ENCODE measurements at regions not wholly inside any gene's neighbourhood (a gene's known extent, or its start where the extent isn't known, plus 50 kb on each side); places are given as distances from the start of the nearest gene placed in this dataset.

DNA sequence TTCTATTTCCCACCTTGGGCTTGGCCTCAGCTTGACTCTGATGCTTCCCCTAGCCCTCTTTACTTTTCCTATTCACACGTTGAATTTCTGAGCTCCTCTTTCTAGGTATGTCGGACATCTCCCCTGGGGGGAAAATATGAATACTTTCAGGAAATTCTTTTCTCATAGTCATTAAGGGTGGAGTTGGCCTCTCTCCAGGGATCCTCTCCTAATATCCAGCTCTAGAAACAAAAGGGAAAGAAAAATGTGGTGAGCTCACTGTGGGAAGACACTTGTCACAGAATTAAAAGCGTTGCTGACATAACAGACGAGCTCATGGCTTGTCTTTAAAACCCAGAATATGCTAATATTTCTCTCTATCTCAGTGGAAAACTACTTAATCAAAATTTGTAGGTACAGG is 132.7 kb upstream of the MEX3C start:
- no peaks in the 10 kb centered on the region for H3K27me3 ChIP-seq (replicated peaks; ENCODE audit: insufficient read depth, low read length)
- H2AFZ ChIP-seq (ENCODE audit: low read length) = no peak overlapping the region
- H3F3A ChIP-seq (ENCODE audit: insufficient read depth, low read length) = no peaks in the 10 kb centered on the region
- TF ChIP-seq EZH2 (optimal IDR thresholded peaks at IDR 0.05; ENCODE audit: low read depth, low read length) (no peak), EZH2phosphoT487 (IDR thresholded peaks at IDR 0.05; ENCODE audit: low read length) (no peak)
- TF ChIP-seq, protein P1, sequence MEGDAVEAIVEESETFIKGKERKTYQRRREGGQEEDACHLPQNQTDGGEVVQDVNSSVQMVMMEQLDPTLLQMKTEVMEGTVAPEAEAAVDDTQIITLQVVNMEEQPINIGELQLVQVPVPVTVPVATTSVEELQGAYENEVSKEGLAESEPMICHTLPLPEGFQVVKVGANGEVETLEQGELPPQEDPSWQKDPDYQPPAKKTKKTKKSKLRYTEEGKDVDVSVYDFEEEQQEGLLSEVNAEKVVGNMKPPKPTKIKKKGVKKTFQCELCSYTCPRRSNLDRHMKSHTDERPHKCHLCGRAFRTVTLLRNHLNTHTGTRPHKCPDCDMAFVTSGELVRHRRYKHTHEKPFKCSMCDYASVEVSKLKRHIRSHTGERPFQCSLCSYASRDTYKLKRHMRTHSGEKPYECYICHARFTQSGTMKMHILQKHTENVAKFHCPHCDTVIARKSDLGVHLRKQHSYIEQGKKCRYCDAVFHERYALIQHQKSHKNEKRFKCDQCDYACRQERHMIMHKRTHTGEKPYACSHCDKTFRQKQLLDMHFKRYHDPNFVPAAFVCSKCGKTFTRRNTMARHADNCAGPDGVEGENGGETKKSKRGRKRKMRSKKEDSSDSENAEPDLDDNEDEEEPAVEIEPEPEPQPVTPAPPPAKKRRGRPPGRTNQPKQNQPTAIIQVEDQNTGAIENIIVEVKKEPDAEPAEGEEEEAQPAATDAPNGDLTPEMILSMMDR (IDR thresholded peaks at IDR 0.05; ENCODE audit: low read length) = no peak
- no peak for DNase-seq
- H3K27ac ChIP-seq (ENCODE audit: low read length) = no peak overlapping the region
- no peaks in the 10 kb centered on the region for H3K4me1 ChIP-seq (ENCODE audit: low read length)
- no peak overlapping the region for H3K4me3 ChIP-seq (ENCODE audit: low read length)
- no peaks in the 10 kb centered on the region for H3K79me2 ChIP-seq (ENCODE audit: low read length)
- no peaks in the 10 kb centered on the region for H3K9me2 ChIP-seq (replicated peaks; ENCODE audit: insufficient read depth, low read length)
- H4K20me1 ChIP-seq (ENCODE audit: insufficient read depth, low read length) = no peaks in the 10 kb centered on the region
- H3K9me3 ChIP-seq (replicated peaks; ENCODE audit: insufficient read depth, low read length) = no peaks in the 10 kb centered on the region
- H3K36me3 ChIP-seq (replicated peaks; ENCODE audit: insufficient read depth, low read length) = no peaks in the 10 kb centered on the region
- no peak overlapping the region for H3K4me2 ChIP-seq (ENCODE audit: low read depth, low read length)
- no peak overlapping the region for H3K9ac ChIP-seq (ENCODE audit: low read length)

DNA sequence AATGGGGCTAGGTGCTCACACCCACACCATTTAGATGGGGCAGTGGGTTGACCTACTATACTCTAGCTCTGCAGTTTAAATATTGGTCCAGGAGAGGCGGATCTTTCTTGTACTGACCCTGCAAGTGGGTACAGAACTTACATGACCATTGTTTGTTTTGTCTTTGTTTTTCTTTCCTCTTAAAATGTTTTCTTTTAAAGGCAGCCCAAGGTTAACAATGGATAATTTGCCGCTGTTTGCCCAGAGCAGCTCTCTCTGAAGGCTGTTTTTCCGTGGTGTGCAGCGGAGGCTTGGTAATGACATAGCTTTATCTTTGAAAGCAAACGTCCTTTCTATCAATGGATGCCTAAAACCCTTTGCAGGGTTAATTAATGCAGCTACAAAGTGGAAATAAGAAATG is 133.3 kb upstream of the MEX3C start:
- TF ChIP-seq EZH2phosphoT487 (IDR thresholded peaks at IDR 0.05; ENCODE audit: low read length) = no peak
- TF ChIP-seq, protein P1 (IDR thresholded peaks at IDR 0.05; ENCODE audit: low read length) = no peak
- TF ChIP-seq EZH2 (optimal IDR thresholded peaks at IDR 0.05; ENCODE audit: low read depth, low read length) = no peak
- no peaks in the 10 kb centered on the region for H3K9me2 ChIP-seq (replicated peaks; ENCODE audit: insufficient read depth, low read length)
- no peaks in the 10 kb centered on the region for H3K4me1 ChIP-seq (ENCODE audit: low read length)
- no peaks in the 10 kb centered on the region for H3K9me3 ChIP-seq (replicated peaks; ENCODE audit: insufficient read depth, low read length)
- H4K20me1 ChIP-seq (ENCODE audit: insufficient read depth, low read length) = no peaks in the 10 kb centered on the region
- H3F3A ChIP-seq (ENCODE audit: insufficient read depth, low read length) = no peaks in the 10 kb centered on the region
- no peak overlapping the region for H3K27ac ChIP-seq (ENCODE audit: low read length)
- H3K27me3 ChIP-seq (replicated peaks; ENCODE audit: insufficient read depth, low read length) = no peaks in the 10 kb centered on the region
- DNase-seq = no peak
- no peak overlapping the region for H3K9ac ChIP-seq (ENCODE audit: low read length)
- H3K36me3 ChIP-seq (replicated peaks; ENCODE audit: insufficient read depth, low read length) = no peaks in the 10 kb centered on the region
- no peak overlapping the region for H3K4me2 ChIP-seq (ENCODE audit: low read depth, low read length)
- no peak overlapping the region for H3K4me3 ChIP-seq (ENCODE audit: low read length)
- no peaks in the 10 kb centered on the region for H3K79me2 ChIP-seq (ENCODE audit: low read length)
- H2AFZ ChIP-seq (ENCODE audit: low read length) = no peak overlapping the region

DNA sequence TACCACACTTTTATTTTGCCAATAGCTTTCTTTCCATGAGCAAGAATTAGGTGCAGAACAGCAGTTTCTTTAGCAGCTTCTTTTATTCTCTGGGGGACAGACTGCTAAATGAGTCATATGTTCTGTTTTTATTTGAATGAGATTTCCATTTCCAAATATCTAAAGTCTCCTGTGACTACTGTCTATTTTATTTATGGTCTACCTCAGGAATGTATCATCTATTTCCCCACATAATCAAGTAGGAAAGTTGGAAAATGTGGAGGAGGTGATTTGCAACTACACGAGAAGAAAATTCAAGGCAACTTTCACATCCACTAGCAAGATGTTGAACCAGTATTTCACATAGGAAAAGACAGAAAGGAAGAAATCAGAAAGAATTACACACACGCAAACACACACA is 139.9 kb upstream of the MEX3C start:
- no peaks in the 10 kb centered on the region for H3F3A ChIP-seq (ENCODE audit: insufficient read depth, low read length)
- no peaks in the 10 kb centered on the region for H3K36me3 ChIP-seq (replicated peaks; ENCODE audit: insufficient read depth, low read length)
- H3K4me2 ChIP-seq (ENCODE audit: low read depth, low read length) = no peak overlapping the region
- H2AFZ ChIP-seq (ENCODE audit: low read length) = no peak overlapping the region
- no peak overlapping the region for H3K4me3 ChIP-seq (ENCODE audit: low read length)
- H4K20me1 ChIP-seq (ENCODE audit: insufficient read depth, low read length) = no peaks in the 10 kb centered on the region
- no peaks in the 10 kb centered on the region for H3K79me2 ChIP-seq (ENCODE audit: low read length)
- DNase-seq = no peak
- H3K9me3 ChIP-seq (replicated peaks; ENCODE audit: insufficient read depth, low read length) = no peaks in the 10 kb centered on the region
- no peak overlapping the region for H3K9ac ChIP-seq (ENCODE audit: low read length)
- TF ChIP-seq, protein P1 (IDR thresholded peaks at IDR 0.05; ENCODE audit: low read length) = no peak
- TF ChIP-seq EZH2 (optimal IDR thresholded peaks at IDR 0.05; ENCODE audit: low read depth, low read length) = no peak
- H3K9me2 ChIP-seq (replicated peaks; ENCODE audit: insufficient read depth, low read length) = no peaks in the 10 kb centered on the region
- H3K27ac ChIP-seq (ENCODE audit: low read length) = no peak overlapping the region
- H3K27me3 ChIP-seq (replicated peaks; ENCODE audit: insufficient read depth, low read length) = no peaks in the 10 kb centered on the region
- 0 out of 2 replicates have a peak, but pooled peaks cover 9% of the 10 kb centered on the region for H3K4me1 ChIP-seq (ENCODE audit: low read length)
